Fibroblast of lung (primary cell): ENCODE measurements at regions not wholly inside any gene's neighbourhood (a gene's known extent, or its start where the extent isn't known, plus 50 kb on each side); places are given as distances from the start of the nearest gene placed in this dataset.

Experiments
- DNase-seq, 2 donors: peaks; one replicate each; pipeline versions ENCODE4 v3.0.0 to v3.0.0-alpha.2; 2010; ENCODE audit warnings: low read depth in 2 of 2
- H2AFZ ChIP-seq: 2 replicates; pipeline ENCODE4 v1.5.1; 2012; ENCODE audit warnings: low read length, control low read depth, inconsistent platforms
- H3K27ac ChIP-seq: 2 replicates; pipeline ENCODE4 v1.5.1; 2011; ENCODE audit warnings: low read length, control low read depth; ENCODE audit not compliant: insufficient read depth
- H3K27me3 ChIP-seq: 2 replicates; pipeline ENCODE4 v1.5.1; 2011; ENCODE audit warnings: mild to moderate bottlenecking, low read length; ENCODE audit not compliant: control insufficient read depth, insufficient read depth
- H3K36me3 ChIP-seq: 2 replicates; pipeline ENCODE4 v1.5.1; 2011; ENCODE audit warnings: low read length; ENCODE audit not compliant: control insufficient read depth, insufficient read depth
- H3K4me1 ChIP-seq: 2 replicates; pipeline ENCODE4 v1.5.1; 2011; ENCODE audit warnings: low read length; ENCODE audit not compliant: control insufficient read depth, insufficient read depth; ENCODE audit errors: extremely low read depth
- H3K4me2 ChIP-seq: 2 replicates; pipeline ENCODE4 v1.5.1; 2011; ENCODE audit warnings: low read length, control low read depth; ENCODE audit not compliant: insufficient read depth; ENCODE audit errors: extremely low read depth
- H3K4me3 ChIP-seq, 4 experiments: fragments of 200-600 bp in 1 of 4; sonication (generic) in 1 of 4; replicated peaks in 1 of 4; 2 replicates each; pipeline ENCODE4 v1.5.1; 2011 to 2016; ENCODE audit warnings: low read length in 4 of 4, low read depth in 3 of 4, mild to moderate bottlenecking in 3 of 4, control low read depth in 2 of 4, inconsistent platforms in 1 of 4, mixed read lengths in 1 of 4; ENCODE audit not compliant: insufficient read depth in 1 of 4; ENCODE audit errors: control extremely low read depth in 1 of 4
- H3K79me2 ChIP-seq: 2 replicates; pipeline ENCODE4 v1.5.1; 2012; ENCODE audit warnings: mild to moderate bottlenecking, low read length, inconsistent platforms; ENCODE audit not compliant: control insufficient read depth, insufficient read depth
- H3K9ac ChIP-seq: 2 replicates; pipeline ENCODE4 v1.5.1; 2011; ENCODE audit warnings: mild to moderate bottlenecking, low read length, control low read depth; ENCODE audit not compliant: insufficient read depth
- H3K9me3 ChIP-seq: 2 replicates; pipeline ENCODE4 v1.5.1; 2012; ENCODE audit warnings: low read depth, low read length; ENCODE audit not compliant: control insufficient read depth, insufficient read depth
- H4K20me1 ChIP-seq: 2 replicates; pipeline ENCODE4 v1.5.1; 2011; ENCODE audit warnings: low read length; ENCODE audit not compliant: control insufficient read depth, insufficient read depth; ENCODE audit errors: extremely low read depth
- EZH2 ChIP-seq: IDR thresholded peaks from 2 replicates; pipeline ENCODE4 v1.5.1; 2012; ENCODE audit warnings: low read length, control low read depth, mild to moderate bottlenecking; ENCODE audit errors: missing control alignments
- TF ChIP-seq, protein P1 (sequence below), 2 donors: IDR thresholded peaks in 1 of 2; conservative IDR thresholded peaks in 1 of 2; 1 replicate in 1 of 2; 2 replicates in 1 of 2; pipeline ENCODE4 v1.5.1; 2011 to 2012; ENCODE audit warnings: low read length in 2 of 2, control low read depth in 1 of 2, inconsistent platforms in 1 of 2, low read depth in 1 of 2, mild to moderate bottlenecking in 1 of 2

DNA sequence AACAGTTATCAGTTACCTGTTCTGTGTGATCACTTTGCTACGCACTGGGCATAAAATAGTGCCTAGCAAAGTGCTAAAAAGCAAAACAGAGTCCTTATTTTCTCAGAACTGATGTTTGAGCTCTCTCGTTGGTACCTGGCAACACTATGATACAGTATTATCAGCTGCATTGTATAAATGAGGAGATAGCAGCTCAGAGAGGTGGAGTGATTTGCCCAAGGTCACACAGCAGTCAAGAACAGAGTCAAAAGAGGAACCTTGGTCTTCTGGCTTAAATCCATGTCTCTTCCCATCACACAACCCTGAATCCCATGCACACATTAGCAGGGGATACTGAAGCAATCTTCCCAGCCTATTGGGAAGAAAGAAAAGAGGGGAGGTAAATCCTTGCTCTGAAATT is 580.5 kb downstream of the SOX6 start:
- Histone ChIP-seq H3K79me2 (no peaks in the 10 kb centered on the region), H4K20me1 (no peaks in the 10 kb centered on the region), H3K27me3 (no peaks in the 10 kb centered on the region), H2AFZ (no peak overlapping the region), H3K36me3 (no peaks in the 10 kb centered on the region), H3K9ac (no peak overlapping the region), H3K27ac (no peak overlapping the region), H3K4me2 (no peak overlapping the region), H3K9me3 (no peaks in the 10 kb centered on the region), H3K4me3 (no peak overlapping the region), H3K4me1 (no peaks in the 10 kb centered on the region)
- no peak for DNase-seq
- TF ChIP-seq, protein P1, sequence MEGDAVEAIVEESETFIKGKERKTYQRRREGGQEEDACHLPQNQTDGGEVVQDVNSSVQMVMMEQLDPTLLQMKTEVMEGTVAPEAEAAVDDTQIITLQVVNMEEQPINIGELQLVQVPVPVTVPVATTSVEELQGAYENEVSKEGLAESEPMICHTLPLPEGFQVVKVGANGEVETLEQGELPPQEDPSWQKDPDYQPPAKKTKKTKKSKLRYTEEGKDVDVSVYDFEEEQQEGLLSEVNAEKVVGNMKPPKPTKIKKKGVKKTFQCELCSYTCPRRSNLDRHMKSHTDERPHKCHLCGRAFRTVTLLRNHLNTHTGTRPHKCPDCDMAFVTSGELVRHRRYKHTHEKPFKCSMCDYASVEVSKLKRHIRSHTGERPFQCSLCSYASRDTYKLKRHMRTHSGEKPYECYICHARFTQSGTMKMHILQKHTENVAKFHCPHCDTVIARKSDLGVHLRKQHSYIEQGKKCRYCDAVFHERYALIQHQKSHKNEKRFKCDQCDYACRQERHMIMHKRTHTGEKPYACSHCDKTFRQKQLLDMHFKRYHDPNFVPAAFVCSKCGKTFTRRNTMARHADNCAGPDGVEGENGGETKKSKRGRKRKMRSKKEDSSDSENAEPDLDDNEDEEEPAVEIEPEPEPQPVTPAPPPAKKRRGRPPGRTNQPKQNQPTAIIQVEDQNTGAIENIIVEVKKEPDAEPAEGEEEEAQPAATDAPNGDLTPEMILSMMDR (conservative IDR thresholded peaks at IDR 0.05 in 1 of 2, IDR thresholded peaks at IDR 0.05 in 1 of 2; ENCODE audit: low read depth in 1 of 2, low read length in 2 of 2), result no peak
- TF ChIP-seq EZH2, result no peak

DNA sequence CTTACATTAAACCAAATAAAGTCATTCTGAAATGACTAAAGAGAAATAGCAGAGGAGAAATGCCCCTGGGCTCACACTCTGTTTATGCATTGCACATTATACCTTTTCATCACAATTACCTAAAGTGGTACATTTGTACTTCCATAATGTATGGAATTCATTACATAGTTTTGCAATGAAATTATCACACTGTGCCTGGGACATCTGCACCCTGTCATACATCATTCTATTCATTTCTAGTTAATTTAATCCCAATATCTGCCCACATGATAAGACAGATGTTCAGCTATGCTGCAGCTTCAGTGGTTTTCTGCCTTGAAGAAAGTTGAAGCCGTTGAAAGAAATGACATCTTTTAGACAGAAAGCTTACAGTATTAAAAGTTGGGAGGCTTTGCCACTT is 580.0 kb downstream of the SOX6 start:
- TF ChIP-seq, protein P1 (conservative IDR thresholded peaks at IDR 0.05 in 1 of 2, IDR thresholded peaks at IDR 0.05 in 1 of 2; ENCODE audit: low read depth in 1 of 2, low read length in 2 of 2), result no peak
- no peak for TF ChIP-seq EZH2
- H3K4me2 ChIP-seq, result no peak overlapping the region

DNA sequence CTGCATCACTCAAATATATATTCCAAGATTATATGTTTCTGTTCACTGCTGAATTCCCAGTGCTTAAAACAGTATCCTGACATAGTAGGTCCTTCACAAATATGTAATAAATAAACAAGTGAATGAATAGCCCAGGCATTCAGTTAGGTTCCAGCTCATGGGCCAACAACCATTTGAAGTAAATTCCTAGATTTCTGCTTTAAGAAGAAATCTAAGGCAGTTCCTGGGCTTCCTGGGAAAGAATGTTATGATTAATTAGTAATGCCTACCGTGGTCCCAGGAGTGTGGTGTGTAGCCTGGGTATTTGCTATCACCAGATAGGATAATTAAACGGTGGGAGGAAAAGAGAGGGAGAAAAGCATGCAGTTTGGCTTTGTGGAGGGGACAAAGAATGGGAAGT is 576.8 kb downstream of the SOX6 start:
- Histone ChIP-seq H3K79me2 (no peaks in the 10 kb centered on the region), H3K27ac (no peak overlapping the region), H3K27me3 (no peaks in the 10 kb centered on the region), H2AFZ (no peak overlapping the region), H3K4me2 (no peak overlapping the region), H3K9ac (no peak overlapping the region), H3K36me3 (no peaks in the 10 kb centered on the region), H4K20me1 (no peaks in the 10 kb centered on the region), H3K4me3 (no peak overlapping the region), H3K9me3 (no peaks in the 10 kb centered on the region), H3K4me1 (no peaks in the 10 kb centered on the region)
- no peak for TF ChIP-seq EZH2
- TF ChIP-seq, protein P1 (conservative IDR thresholded peaks at IDR 0.05 in 1 of 2, IDR thresholded peaks at IDR 0.05 in 1 of 2; ENCODE audit: low read depth in 1 of 2, low read length in 2 of 2), result no peak
- DNase-seq, result peak in 1 of 2 donors; percentile 67

More for the DNA sequence above, 580.0 kb downstream of the SOX6 start:
- no peaks in the 10 kb centered on the region for H4K20me1 ChIP-seq
- DNase-seq, result no peak
- no peak overlapping the region for H3K27ac ChIP-seq
- H3K9ac ChIP-seq, result no peak overlapping the region
- H3K9me3 ChIP-seq, result no peaks in the 10 kb centered on the region
- no peaks in the 10 kb centered on the region for H3K36me3 ChIP-seq
- H3K27me3 ChIP-seq, result no peaks in the 10 kb centered on the region
- no peaks in the 10 kb centered on the region for H3K4me1 ChIP-seq
- no peak overlapping the region for H3K4me3 ChIP-seq
- H2AFZ ChIP-seq, result no peak overlapping the region
- no peaks in the 10 kb centered on the region for H3K79me2 ChIP-seq
